ENCODE measurements at regions not wholly inside any gene's neighbourhood (a gene's known extent, or its start where the extent isn't known, plus 50 kb on each side); places are given as distances from the start of the nearest gene placed in this dataset.
A peak's percentile ranks its signal among the peaks of the same experiment; 100 is the strongest.
"Not testable (repeated sequence)": the region's sequence is repeated elsewhere in the genome, so short reads cannot be mapped to it uniquely, and the experiment has no call there.

DNA sequence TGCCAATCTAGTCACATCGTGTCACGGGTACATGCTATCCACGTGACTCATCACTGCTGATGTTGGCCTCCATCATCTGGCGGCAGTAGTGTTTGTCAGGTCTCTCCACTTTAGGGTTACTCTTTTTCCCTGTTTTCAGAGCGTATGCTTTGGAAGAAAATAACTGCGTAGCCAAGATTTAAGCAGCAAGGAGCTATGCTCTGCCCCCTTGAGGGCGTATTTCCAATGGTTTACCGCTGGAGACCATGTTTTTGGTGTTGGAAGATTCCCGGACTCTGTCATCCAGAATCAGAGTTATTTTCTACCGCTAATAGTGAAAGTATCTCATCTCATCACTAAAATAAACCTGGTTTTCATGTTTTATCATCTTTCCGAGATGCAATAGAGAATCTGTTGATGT is 306.5 kb downstream of the C6orf118 start:
- DNase-seq (ENCODE audit: low spot score): no peak

DNA sequence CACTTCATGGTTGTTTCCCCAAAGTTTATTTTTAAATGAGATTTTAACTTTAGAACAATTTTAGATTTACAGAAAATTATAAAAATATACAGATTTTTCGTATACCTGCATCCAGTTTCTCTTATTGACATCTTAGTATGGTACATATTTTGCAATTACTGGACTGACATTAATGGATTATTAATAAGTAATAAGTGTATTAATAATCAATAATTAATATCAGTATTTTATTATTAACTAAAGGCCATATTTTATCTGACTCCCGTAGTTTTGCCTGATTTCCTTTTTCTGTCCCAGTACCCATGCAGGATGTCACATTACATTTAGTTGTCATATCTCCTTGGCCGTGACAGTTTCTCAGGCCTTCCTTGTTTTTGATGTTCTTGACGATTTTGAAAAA is 307.0 kb downstream of the C6orf118 start:
- no peak for DNase-seq (ENCODE audit: low spot score)

DNA sequence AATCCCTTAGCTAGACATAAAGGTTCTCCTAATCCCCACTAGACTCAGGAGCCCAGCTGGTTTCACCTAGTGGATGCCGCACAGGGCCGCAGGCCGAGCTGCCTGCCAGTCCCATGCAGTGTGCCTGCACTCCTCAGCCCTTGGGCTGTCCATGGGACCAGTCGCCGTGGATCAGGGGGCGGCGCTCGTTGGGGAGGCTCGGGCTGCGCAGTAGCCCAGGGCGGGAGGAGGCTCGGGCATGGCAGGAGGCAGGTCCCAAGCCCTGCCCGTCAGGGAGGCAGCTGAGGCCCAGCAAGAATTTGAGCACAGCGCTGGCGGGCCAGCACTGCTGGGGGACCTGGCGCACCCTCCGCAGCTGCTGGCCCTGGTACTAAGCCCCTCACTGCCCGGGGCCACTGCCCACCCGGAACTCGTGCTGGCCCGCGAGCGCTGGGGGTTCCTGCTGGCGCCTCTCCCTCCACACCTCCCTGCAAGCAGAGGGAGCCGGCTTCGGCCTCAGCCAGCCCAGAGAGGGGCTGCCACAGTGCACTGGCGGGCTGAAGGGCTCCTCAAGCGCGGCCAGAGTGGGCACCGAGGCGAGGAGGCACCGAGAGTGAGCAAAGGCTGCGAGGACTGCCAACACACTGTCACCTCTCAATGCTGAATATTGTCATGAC is 307.8 kb downstream of the C6orf118 start:
- no peak for DNase-seq (ENCODE audit: low spot score)

DNA sequence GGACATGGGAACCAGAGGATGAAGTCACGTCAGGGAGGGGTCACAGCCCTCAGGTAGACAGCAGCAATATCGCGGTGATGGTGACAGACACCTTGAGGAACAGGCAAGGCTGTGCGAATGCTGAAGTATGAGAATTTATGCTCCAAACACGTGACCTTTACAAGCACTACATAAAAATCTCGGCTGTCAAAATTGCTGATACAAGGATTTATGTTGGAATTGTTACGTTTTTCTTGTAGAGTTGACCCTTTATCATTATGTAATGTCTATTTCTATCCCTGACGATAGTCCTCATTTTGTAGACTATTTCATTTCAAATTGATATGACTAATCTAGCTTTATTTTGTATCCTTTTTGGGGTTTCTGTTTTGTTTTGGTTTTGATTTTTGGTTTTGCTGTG is 311.1 kb downstream of the C6orf118 start:
- DNase-seq (ENCODE audit: low spot score): no peak

DNA sequence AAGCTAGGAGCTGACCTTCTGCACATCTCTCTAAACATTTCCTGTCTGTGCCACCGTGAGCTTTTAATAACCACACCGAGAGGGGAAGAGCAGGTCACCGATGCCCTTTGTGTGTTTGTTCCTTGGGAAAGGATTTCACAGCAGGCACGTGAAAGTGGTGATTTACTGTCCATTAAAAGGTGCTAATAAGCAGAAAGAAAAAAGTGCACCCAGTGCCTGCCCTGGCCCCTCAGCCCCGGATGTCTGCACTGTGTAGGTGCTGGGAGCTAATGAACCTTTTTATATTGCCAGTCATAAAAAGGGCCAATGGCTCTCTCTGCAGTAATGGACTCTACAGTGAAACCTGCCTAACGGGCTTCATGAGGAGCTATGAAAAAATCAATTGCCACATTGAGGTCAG is 312.6 kb downstream of the C6orf118 start:
- DNase-seq (ENCODE audit: low spot score): no peak

DNA sequence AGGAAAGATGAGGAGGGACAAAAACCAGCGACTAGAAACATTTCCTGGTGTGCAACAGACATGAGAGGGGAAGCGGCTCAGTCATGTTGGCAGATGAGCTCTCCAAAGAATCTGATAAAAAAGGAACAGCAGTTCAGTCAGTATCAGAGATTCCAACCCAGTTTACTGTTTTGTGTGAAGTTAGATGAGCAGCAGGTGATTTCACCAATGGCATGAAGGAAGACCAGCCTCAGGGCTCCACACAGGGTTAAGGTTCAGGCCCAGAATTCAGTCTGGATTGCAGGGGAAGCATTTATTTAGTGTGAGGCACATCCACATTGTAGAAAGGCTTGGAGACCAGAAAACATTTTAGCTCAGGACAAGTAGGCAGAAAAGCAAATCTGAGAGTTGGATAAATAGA is 317.8 kb downstream of the C6orf118 start:
- no peak for DNase-seq (ENCODE audit: low spot score)

DNA sequence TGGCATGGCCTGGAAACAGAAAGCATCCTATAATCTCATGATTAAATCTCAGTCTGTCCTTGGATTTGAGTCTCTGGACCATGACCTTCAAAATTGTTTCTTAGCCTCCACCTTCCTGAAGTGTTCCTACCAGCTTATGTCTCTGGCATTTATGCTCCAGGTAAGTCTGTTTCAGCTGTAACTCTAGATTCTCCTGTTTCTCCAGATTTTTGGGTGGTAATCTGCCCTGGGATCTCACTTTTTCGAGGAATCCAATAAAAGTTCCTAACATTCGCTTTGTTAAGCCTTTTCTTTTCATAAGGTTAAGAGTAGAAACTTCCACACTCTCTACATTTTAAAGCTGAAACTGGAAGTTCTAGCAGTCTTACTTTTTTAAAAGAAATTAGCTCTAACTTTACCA is 318.5 kb downstream of the C6orf118 start:
- DNase-seq (ENCODE audit: low spot score): no peak

DNA sequence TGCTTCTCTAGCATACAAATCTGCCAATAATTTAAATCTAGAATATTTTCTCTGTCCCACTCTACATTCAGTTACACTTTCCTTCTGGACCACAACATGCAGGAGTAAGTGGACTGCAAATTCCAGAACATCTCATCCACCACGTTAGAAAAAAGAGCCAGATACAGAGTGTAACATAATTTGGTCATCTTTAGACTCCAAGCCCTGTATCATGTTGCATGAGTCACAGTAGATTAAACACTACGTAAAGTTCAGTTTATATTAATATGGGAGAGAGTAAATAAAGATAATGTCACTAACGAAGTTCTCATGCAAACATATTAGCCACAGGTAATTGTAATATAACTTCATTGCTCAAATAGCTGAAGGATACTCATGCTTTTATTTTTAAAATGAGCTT is 327.0 kb downstream of the C6orf118 start:
- DNase-seq (ENCODE audit: low spot score): no peak

DNA sequence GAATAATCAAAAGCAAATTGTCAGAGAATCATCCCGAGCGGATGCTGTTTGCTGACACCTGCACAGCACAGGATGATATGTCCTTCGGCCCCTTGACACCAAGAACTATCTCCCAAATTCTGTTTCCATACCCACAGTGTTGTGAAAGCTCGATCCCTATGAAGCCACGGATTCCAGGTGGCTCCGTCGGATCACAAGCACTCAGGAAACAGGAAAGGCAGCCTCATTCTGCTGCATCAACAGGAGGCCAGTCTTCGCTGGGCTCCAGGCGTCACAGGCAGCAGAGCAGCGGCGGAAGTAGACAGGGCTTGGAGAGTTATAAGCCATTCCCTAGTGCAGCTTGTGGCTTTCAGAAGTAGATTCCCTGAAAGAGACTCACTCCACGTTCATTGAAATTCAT is 342.3 kb downstream of the C6orf118 start:
- no peak for DNase-seq (ENCODE audit: low spot score)

DNA sequence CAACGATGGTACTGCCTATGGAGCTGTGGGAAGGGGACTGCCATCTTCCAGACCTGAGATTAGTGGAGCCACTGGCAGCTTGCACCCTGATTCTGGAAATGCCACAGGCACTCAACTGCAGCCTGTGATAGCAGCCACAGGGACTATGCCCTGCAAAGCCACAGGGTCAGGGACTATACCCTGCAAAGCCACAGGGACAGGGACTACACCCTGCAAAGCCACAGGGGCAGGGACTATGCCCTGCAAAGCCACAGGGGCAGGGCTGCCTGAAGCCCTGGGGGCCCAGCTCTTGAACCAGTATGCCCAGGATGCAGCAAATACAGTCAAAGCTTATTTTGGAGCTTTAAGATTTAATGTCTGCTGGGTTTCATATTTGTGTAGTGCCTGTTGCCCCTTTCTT is 346.6 kb downstream of the C6orf118 start:
- DNase-seq (ENCODE audit: low spot score): no peak

DNA sequence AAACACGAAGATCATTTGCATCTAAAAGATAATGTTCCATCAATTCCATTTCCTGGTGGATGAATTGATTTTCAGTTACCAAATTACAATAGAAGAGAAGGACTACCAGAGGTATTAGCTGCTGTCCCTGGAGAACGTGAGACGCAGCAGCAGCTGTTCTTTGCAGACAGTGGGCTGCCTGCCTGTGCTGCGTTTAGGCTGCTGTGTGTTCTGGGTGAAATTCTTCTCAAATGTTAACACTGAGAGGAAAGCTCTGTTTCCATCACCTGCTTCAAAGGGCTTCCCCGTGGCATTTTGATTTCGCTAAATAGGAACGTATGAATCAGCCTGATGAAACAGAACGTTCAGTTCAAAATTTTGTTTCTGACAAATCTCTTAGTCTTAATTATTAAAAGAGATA is 362.2 kb downstream of the C6orf118 start:
- no peak for DNase-seq (ENCODE audit: low spot score)

DNA sequence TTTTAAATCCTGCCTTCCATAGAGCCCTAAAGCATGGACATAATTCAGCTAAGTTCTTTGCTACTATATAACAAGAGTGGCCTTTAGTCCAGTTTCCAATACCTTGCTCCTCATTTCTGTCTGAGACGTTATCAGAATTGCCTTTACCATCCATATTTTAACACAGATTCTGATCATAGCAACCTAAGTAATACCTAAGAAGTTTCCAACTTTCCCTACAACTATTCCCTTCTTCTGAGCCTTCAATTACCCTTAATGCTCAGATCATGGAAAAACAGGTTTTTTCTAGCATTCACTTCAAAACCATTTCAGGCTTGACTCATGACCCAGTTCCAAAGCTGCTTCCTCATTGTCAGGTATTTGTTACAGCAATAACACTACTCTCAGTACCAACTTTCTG is 367.1 kb downstream of the C6orf118 start:
- DNase-seq (ENCODE audit: low spot score): no peak

DNA sequence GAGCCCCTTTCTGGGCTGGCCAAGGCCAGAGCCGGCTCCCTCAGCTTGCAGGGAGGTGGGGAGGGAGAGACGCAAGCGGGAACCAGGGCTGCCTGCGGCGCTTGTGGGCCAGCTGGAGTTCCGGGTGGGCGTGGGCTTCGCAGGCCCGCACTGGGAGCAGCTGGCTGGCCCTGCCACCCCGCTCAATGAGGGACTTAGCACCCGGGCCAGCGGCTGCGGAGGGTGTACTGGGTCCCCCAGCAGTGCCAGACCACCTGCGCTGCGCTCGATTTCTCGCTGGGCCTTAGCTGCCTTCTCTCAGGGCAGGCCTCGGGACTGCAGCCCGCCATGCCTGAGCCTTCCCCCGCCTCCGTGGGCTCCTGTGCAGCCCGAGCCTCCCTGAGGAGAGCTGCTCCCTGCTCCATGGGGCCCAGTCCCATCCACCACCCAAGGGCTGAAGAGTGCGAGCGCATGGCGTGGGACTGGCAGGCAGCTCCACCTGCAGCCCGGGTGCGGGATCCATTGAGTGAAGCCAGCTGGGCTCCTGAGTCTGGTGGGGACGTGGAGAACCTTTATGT is 376.1 kb downstream of the C6orf118 start:
- DNase-seq (ENCODE audit: low spot score): not testable (repeated sequence)

DNA sequence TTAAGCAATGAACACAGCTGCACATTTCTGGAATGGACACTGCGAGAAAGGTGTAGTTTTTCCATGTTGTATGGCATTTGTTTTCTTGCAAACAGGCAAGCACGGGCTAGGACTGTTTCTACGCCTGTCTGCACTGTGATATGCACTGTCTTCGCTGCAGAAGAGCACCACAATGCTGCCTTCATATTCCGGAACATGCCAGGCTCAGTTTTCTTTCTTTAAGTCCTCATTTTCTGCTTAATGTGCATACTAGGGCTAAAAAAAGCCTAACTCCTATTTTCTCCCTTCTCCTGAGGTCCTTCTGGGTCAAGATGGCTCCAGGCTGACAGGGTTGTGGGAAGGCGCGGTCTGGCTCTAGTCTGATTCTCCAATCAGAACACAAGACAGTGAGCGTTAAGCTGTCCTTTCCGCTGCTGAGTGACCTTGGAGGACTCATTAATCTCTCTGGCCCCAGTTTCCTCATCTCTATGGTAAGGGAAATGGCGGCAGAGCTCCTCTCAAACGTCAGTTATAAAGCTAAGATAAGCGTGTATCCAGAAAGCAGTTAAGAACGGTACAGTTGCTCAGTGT is 379.9 kb downstream of the C6orf118 start:
- no peak for DNase-seq (ENCODE audit: low spot score)

DNA sequence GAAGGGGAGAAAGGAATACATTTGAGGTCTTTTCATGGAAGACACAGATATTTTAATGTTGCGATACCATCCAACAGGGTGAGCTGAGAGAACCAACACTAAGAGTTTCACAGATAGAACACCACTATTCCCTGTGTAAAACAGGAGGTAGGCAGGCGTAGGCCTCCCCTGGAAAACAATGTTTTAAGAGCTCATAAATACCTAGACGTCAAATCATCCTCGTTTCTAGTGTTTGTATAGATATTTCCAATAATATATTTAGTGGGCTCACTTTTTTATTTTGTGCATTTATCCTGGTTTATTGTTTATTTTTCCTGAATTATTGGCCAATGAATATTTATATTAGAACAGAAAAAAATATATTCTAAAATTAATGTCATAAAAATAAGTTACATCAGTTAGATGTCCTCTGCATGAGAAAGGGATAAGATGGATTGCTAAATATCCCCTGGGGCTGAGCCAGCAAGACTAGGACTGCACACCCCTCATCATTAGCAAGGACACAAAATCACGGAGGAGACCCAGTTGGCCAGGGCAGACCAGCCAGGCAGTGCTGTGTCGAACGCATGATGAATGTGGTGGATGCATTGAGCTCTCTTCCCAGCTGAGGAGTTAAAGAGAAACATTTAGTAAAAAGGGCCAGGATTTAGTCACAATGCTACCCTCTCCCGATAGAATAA is 380.5 kb downstream of the C6orf118 start:
- no peak for DNase-seq (ENCODE audit: low spot score)

DNA sequence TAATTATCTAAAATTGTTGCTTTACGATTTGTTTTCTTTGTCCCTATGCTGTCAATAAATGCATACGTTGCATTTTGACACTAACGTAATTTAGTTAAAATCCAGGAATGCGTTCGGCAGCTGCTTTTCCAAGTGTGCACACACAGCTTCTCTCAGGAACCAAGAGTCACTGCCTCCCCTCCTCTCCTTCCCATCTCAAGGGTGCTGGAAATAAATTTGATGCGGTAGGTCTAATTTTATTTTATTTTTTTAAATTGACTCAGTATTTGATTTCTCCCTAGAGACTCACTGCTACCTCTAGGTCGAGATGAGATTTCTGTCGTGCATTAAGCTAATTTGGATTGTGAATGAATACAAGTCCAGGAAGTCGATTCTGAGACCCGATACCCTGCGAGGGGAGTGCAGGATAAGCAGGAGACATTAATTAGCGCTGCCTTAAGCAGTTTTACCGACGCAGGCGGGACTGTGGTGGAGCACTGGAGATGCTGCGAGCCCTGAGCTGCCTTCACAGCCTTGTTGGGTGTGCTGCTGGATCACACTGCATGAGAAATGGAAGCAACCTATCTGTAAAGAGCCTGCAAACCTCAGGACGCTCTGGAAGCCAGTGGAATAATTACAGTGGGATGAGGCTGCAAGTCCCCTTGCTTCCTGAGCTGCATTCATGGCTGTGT is 381.2 kb downstream of the C6orf118 start:
- DNase-seq (ENCODE audit: low spot score): no peak

DNA sequence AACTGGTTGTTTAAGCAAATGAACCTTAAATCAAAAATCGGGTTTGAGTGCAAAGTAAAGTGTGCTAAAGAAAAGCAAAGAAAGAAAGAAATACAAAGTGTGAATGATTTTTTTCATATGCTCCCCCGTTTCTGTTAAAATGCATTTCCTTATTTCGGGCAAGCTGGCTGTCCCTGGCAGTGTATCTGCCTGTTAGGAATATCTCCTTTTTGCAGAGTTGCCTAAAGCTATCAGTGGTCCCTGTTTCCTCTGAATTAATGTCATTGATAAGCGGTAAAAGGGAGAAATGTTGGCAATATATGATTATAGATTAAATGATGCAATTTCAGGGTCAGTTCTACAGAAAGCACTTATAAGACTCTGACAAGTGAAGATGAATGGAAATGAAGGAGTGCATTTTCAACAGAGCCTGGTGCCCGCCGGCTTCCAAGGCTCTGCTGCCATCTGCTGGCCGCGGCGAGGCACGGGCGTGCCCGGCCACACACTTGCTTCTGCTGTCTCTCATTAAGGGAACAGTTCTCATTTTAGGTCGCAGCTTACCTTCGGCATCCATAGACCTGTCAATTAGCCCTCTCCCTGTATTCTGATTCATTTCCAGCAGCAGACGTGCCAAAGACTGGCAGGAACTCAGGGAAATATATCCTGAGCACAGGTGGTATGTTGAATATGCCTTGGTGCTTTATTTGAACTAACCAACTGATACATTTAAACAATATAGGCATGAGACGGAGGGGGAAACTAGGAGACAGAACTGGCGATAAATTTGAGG is 381.9 kb downstream of the C6orf118 start:
- DNase-seq (ENCODE audit: low spot score): peak; percentile 25

DNA sequence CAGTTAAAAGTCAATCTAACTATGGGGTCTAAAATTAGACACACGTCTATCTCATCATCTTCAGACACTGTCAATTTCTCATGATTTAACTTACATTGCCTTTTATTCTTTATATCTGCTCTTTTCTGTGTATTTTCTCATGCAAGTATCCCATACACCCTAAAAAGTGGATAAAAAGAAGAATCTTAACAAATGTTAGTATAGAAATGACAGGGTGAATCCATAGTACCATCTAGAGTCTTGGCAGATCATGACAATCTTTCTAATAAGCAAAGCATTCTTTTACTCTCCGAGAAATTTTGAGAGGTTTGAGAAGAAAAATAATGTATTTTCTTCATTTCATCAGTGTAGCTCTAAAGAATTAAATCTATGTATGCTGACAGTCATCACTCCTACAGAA is 382.7 kb downstream of the C6orf118 start:
- DNase-seq (ENCODE audit: low spot score): no peak

DNA sequence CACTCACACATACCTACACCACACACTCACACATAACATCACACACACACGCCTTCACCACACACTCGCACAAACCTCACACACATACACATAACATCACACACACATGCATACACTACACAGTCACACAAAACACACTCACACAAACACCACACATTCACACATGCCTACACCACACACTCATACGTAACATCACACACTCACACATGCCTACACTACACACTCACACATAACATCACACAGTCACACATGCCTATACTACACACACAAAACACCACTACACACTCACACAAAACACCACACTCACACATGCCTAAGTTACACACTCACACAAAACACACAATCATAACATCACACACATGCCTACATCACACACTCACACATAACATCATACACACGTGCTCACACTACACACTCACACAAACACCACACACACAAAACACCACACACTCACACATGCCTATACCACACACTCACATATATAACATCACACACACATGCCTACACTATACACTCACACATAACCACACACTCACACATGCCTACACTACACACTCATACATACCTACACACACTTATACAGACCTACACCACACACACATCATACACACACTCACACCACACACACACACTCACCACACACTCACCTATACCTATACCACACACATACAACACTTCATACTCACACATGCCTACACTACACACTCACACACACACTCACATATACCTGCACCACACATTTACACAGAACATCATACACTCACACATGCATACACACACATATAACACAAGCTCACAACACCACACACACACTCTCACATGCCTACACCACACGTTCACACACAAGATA is 383.5 kb downstream of the C6orf118 start:
- no peak for DNase-seq (ENCODE audit: low spot score)

DNA sequence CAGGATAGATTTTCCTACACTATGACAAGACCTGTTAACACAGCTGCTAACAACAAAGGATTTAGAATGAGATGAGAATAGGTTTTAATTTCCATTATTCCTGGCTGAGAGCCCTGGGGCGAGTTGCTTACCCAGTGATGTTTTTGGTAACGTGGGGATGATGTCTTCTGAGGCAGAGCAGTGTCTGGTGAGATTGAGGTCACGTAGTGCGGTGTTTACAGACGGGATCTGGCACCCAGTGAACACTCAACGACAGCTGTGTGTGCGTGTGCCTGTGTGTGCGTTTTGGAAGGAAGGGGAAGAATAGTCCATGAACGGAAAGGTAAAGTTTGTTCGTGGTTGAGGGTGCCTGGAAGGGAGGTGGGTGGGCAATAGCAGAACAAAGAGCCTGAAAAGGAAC is 384.7 kb downstream of the C6orf118 start:
- DNase-seq (ENCODE audit: low spot score): no peak

DNA sequence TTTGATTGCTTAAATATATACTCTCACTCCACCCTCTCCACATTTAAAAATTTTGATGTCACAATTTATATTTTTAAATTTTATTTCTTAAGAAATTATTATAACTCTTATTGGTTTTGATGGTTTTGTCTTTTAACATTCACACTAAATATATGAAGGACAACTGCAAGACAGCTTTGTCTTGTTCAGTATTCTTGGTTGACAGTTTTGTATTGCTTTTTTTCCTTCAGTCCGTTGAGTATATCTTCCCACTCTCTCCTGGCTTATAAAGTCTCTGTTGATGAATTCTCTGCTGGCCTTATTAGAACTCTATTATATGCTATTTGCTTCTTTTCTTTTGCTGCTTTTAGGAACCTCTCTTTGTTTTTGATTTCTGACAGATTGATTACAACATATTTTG is 392.2 kb downstream of the C6orf118 start:
- no peak for DNase-seq (ENCODE audit: low spot score)
